GM21825 (cell line): ENCODE measurements at regions not wholly inside any gene's neighbourhood (a gene's known extent, or its start where the extent isn't known, plus 50 kb on each side); places are given as distances from the start of the nearest gene placed in this dataset.
"Not testable (repeated sequence)": the region's sequence is repeated elsewhere in the genome, so short reads cannot be mapped to it uniquely, and the experiment has no call there.

Source experiments
- ATAC-seq: cut with Tn5 transposase; IDR thresholded peaks from one replicate; pipeline ENCODE4 v1.9.1; 2021; ENCODE audit warnings: mild to moderate bottlenecking, moderate library complexity; ENCODE audit not compliant: unreplicated experiment

- no peak for ATAC-seq
Measured at GRCh38 chr11:96506953-96507354, 117.1 kb downstream of the JRKL start.

GRCh38 chr11:96508861-96509260 lies 119.0 kb downstream of the JRKL start:
- ATAC-seq: no peak

- no peak for ATAC-seq
Measured at GRCh38 chr11:96520939-96521338, 131.1 kb downstream of the JRKL start.

GRCh38 chr11:96523656-96524055 lies 133.8 kb downstream of the JRKL start:
- no peak for ATAC-seq

GRCh38 chr11:96524475-96524874 lies 134.7 kb downstream of the JRKL start:
- ATAC-seq: no peak

GRCh38 chr11:96530473-96530872 lies 140.7 kb downstream of the JRKL start:
- no peak for ATAC-seq

GRCh38 chr11:96538104-96538503 lies 148.3 kb downstream of the JRKL start:
- ATAC-seq: no peak

- ATAC-seq: no peak
Measured at GRCh38 chr11:96538622-96539021, 148.8 kb downstream of the JRKL start.

GRCh38 chr11:96540875-96541274 lies 151.1 kb downstream of the JRKL start:
- no peak for ATAC-seq

GRCh38 chr11:96543177-96543576 lies 153.4 kb downstream of the JRKL start:
- no peak for ATAC-seq

- not testable (repeated sequence) for ATAC-seq
Measured at GRCh38 chr11:96545192-96545591, 155.4 kb downstream of the JRKL start.

GRCh38 chr11:96551136-96551535 lies 161.3 kb downstream of the JRKL start:
- no peak for ATAC-seq

- no peak for ATAC-seq
Measured at GRCh38 chr11:96554236-96554820, 164.5 kb downstream of the JRKL start.

GRCh38 chr11:96555826-96556225 lies 166.0 kb downstream of the JRKL start:
- ATAC-seq: not testable (repeated sequence)

- not testable (repeated sequence) for ATAC-seq
Measured at GRCh38 chr11:96560727-96561126, 170.9 kb downstream of the JRKL start.

GRCh38 chr11:96567176-96567575 lies 177.4 kb downstream of the JRKL start:
- ATAC-seq: no peak

GRCh38 chr11:96567667-96568066 lies 177.9 kb downstream of the JRKL start:
- ATAC-seq: no peak

- ATAC-seq: no peak
Measured at GRCh38 chr11:96576383-96576782, 186.6 kb downstream of the JRKL start.

GRCh38 chr11:96578379-96578778 lies 188.6 kb downstream of the JRKL start:
- ATAC-seq: no peak

GRCh38 chr11:96579656-96580055 lies 189.8 kb downstream of the JRKL start:
- no peak for ATAC-seq

GRCh38 chr11:96580476-96581040 lies 190.7 kb downstream of the JRKL start:
- ATAC-seq: no peak

GRCh38 chr11:96585944-96586880 lies 196.4 kb downstream of the JRKL start:
- not testable (repeated sequence) for ATAC-seq
